H1 (cell line): ENCODE measurements at regions not wholly inside any gene's neighbourhood (a gene's known extent, or its start where the extent isn't known, plus 50 kb on each side); places are given as distances from the start of the nearest gene placed in this dataset.
"Not testable (repeated sequence)": the region's sequence is repeated elsewhere in the genome, so short reads cannot be mapped to it uniquely, and the experiment has no call there.

Experiments used
- CTCF ChIA-PET: fragments of 300-600 bp; sonication (Branson Sonifier 250); formaldehyde crosslinking; loops from one replicate; lab custom pipeline; 2021; ENCODE audit not compliant: partially characterized antibody; lab: Charles Lee
- POLR2A ChIA-PET: fragments of 300-600 bp; sonication (Branson Sonifier 250); formaldehyde crosslinking; loops from one replicate; lab custom pipeline; 2021; ENCODE audit warnings: inconsistent platforms; ENCODE audit not compliant: partially characterized antibody; lab: Charles Lee
- DNase-seq, 2 experiments: peaks; one replicate each; pipeline versions ENCODE4 v3.0.0 to v3.0.0-alpha.2; 2010 to 2022; ENCODE audit warnings: low spot score in 2 of 2, low read depth in 1 of 2, mixed read lengths in 1 of 2
- FAIRE-seq: peaks from 2 replicates; lab custom pipeline; 2011; peaks lifted over from hg19 to GRCh38; lab: Jason Lieb, UNC
- H2AFZ ChIP-seq: 2 replicates; pipeline ENCODE4 v1.8.1; 2012; ENCODE audit warnings: low read length, inconsistent platforms
- H2AK5ac ChIP-seq: 2 replicates; pipeline ENCODE4 v1.6.1; 2013; ENCODE audit warnings: low read depth, low read length
- H2BK120ac ChIP-seq: replicated peaks from 2 replicates; pipeline ENCODE3; 2013; ENCODE audit warnings: low read depth, low read length, inconsistent platforms
- H2BK12ac ChIP-seq: 2 replicates; pipeline ENCODE4 v1.6.1; 2013; ENCODE audit warnings: low read depth, low read length
- H2BK15ac ChIP-seq: 2 replicates; pipeline ENCODE4 v1.6.1; 2013; ENCODE audit warnings: low read length
- H2BK20ac ChIP-seq: 2 replicates; pipeline ENCODE4 v1.6.1; 2013; ENCODE audit warnings: low read length
- H2BK5ac ChIP-seq: 2 replicates; pipeline ENCODE4 v1.6.1; 2013; ENCODE audit warnings: low read depth, low read length
- H3K14ac ChIP-seq: 2 replicates; pipeline ENCODE4 v1.6.1; 2013; ENCODE audit warnings: inconsistent platforms; ENCODE audit not compliant: insufficient read length
- H3K18ac ChIP-seq: 2 replicates; pipeline ENCODE4 v1.6.1; 2013; ENCODE audit warnings: low read length; ENCODE audit errors: extremely low read depth
- H3K23ac ChIP-seq: 2 replicates; pipeline ENCODE4 v1.6.1; 2013; ENCODE audit warnings: inconsistent platforms; ENCODE audit not compliant: insufficient read length
- H3K23me2 ChIP-seq: 2 replicates; pipeline ENCODE4 v1.6.1; 2013; ENCODE audit warnings: low read depth, low read length
- H3K27ac ChIP-seq: 2 replicates; pipeline ENCODE4 v1.6.1; 2011; ENCODE audit warnings: low read depth, low read length, inconsistent platforms
- H3K27me3 ChIP-seq, 4 experiments: replicated peaks in 1 of 4; 1 replicate in 1 of 4; 2 replicates in 3 of 4; pipeline versions ENCODE4 v1.6.1 to v1.8.1; 2011 to 2013; ENCODE audit warnings: low read length in 3 of 4, mild to moderate bottlenecking in 3 of 4, inconsistent platforms in 2 of 4, mixed read lengths in 2 of 4, moderate library complexity in 1 of 4; ENCODE audit not compliant: control insufficient read depth in 3 of 4, insufficient read depth in 3 of 4; ENCODE audit errors: extremely low read depth in 1 of 4
- H3K36me3 ChIP-seq, 4 experiments: 2 replicates each; pipeline versions ENCODE4 v1.6.1 to v1.8.1; 2011 to 2013; ENCODE audit warnings: mild to moderate bottlenecking in 4 of 4, low read length in 3 of 4, moderate library complexity in 2 of 4, control low read depth in 1 of 4, inconsistent platforms in 1 of 4; ENCODE audit not compliant: insufficient read depth in 4 of 4, control insufficient read depth in 2 of 4
- H3K4ac ChIP-seq: replicated peaks from 2 replicates; pipeline ENCODE3; 2013; ENCODE audit warnings: low read length, low read depth, mixed read lengths, inconsistent platforms; ENCODE audit not compliant: insufficient read length
- H3K4me1 ChIP-seq, 4 experiments: replicated peaks in 1 of 4; 1 replicate in 1 of 4; 2 replicates in 3 of 4; pipeline versions ENCODE4 v1.6.1 to v1.8.1; 2011 to 2013; ENCODE audit warnings: low read length in 3 of 4, inconsistent platforms in 2 of 4, mixed read lengths in 1 of 4; ENCODE audit not compliant: insufficient read depth in 4 of 4, control insufficient read depth in 3 of 4
- H3K4me2 ChIP-seq, 2 experiments: 2 replicates each; pipeline versions ENCODE4 v1.6.1 to v1.8.1; 2011 to 2013; ENCODE audit warnings: low read depth in 2 of 2, low read length in 2 of 2, control low read depth in 1 of 2, inconsistent platforms in 1 of 2, mild to moderate bottlenecking in 1 of 2; ENCODE audit not compliant: insufficient read depth in 1 of 2
- H3K4me3 ChIP-seq, 4 experiments: fragments of 200-600, 300-600 bp in 1 of 4; sonication (generic), shearing (Covaris generic), sonication (Bioruptor Twin) in 1 of 4; 2 replicates each; pipeline versions ENCODE4 v1.5.1 to v1.8.1; 2011 to 2016; ENCODE audit warnings: low read length in 4 of 4, low read depth in 3 of 4, control low read depth in 2 of 4, inconsistent platforms in 2 of 4, mild to moderate bottlenecking in 2 of 4, mixed read lengths in 1 of 4, moderate library complexity in 1 of 4; ENCODE audit not compliant: insufficient read depth in 2 of 4; ENCODE audit errors: extremely low read depth in 1 of 4
- H3K56ac ChIP-seq: replicated peaks from 2 replicates; pipeline ENCODE3; 2013; ENCODE audit warnings: low read depth, mild to moderate bottlenecking, mixed read lengths, low read length, inconsistent platforms; ENCODE audit not compliant: insufficient read length
- H3K79me1 ChIP-seq: 2 replicates; pipeline ENCODE4 v1.6.1; 2013; ENCODE audit warnings: low read depth, low read length, control low read depth
- H3K79me2 ChIP-seq, 2 experiments: 2 replicates each; pipeline versions ENCODE4 v1.6.1 to v1.8.1; 2012 to 2013; ENCODE audit warnings: low read length in 2 of 2, mild to moderate bottlenecking in 2 of 2, inconsistent platforms in 1 of 2; ENCODE audit not compliant: insufficient read depth in 2 of 2, control insufficient read depth in 1 of 2
- H3K9ac ChIP-seq, 4 experiments: replicated peaks in 1 of 4; 1 replicate in 1 of 4; 2 replicates in 3 of 4; pipeline versions ENCODE4 v1.6.1 to v1.8.1; 2011 to 2013; ENCODE audit warnings: low read depth in 3 of 4, low read length in 3 of 4, control low read depth in 2 of 4, mild to moderate bottlenecking in 2 of 4, moderate library complexity in 2 of 4, inconsistent platforms in 1 of 4; ENCODE audit errors: extremely low read depth in 1 of 4
- H3K9me3 ChIP-seq, 2 experiments: 2 replicates each; pipeline versions ENCODE4 v1.6.1 to v1.8.1; 2012 to 2013; ENCODE audit warnings: mild to moderate bottlenecking in 2 of 2, moderate library complexity in 2 of 2, control low read depth in 1 of 2, inconsistent platforms in 1 of 2, low read depth in 1 of 2, low read length in 1 of 2, mixed read lengths in 1 of 2; ENCODE audit not compliant: insufficient read depth in 2 of 2
- H4K20me1 ChIP-seq, 2 experiments: replicated peaks in 1 of 2; 2 replicates each; pipeline versions ENCODE3 to v1.8.1; 2011 to 2013; ENCODE audit warnings: inconsistent platforms in 2 of 2, low read length in 2 of 2, mild to moderate bottlenecking in 1 of 2; ENCODE audit not compliant: insufficient read depth in 2 of 2, control insufficient read depth in 1 of 2
- H4K5ac ChIP-seq: 2 replicates; pipeline ENCODE4 v1.6.1; 2013; ENCODE audit warnings: low read length, low read depth, mixed read lengths, inconsistent platforms; ENCODE audit not compliant: insufficient read length
- H4K8ac ChIP-seq: 2 replicates; pipeline ENCODE4 v1.8.0; 2013; ENCODE audit warnings: mild to moderate bottlenecking, moderate library complexity, low read length, inconsistent platforms; ENCODE audit not compliant: insufficient read depth; ENCODE audit errors: extremely low read depth
- H4K91ac ChIP-seq: replicated peaks from 2 replicates; pipeline ENCODE3; 2013; ENCODE audit warnings: low read length, mixed read lengths, inconsistent platforms; ENCODE audit not compliant: insufficient read length
- WGBS, 2 experiments: shearing (Covaris generic) in 1 of 2; methylation state at CpG; one replicate each; pipeline versions ENCODE4 v1.1.6 to v1.1.7; 2013 to 2015; ENCODE audit warnings: low lambda C conversion rate in 2 of 2, mixed read lengths in 2 of 2, inconsistent platforms in 1 of 2, low coverage in 1 of 2, missing lambda C conversion rate in 1 of 2; ENCODE audit not compliant: insufficient replicate concordance in 2 of 2, insufficient coverage in 1 of 2, insufficient read length in 1 of 2; ENCODE audit errors: extremely low coverage in 1 of 2, missing lambda C conversion rate in 1 of 2; 5-methylcytosine and 5-hydroxymethylcytosine counted together

- WGBS, 2 experiments, result 86% methylated on average over 5 of the region's 8 CpGs; no CpG with 5 or more reads in 1 of the 2 experiments
Observed at GRCh38 chr2:87239558-87240215, 218.0 kb upstream of the PLGLB1 start.

More at GRCh38 chr2:87239558-87240215, 218.0 kb upstream of the PLGLB1 start:
- H2AFZ ChIP-seq, H4K8ac ChIP-seq, H3K4me2 ChIP-seq, H3K36me3 ChIP-seq, CTCF ChIA-PET, H3K9me3 ChIP-seq, H2BK120ac ChIP-seq, H3K18ac ChIP-seq, H3K4me1 ChIP-seq, H3K27me3 ChIP-seq, POLR2A ChIA-PET, H3K4ac ChIP-seq, H3K9ac ChIP-seq, DNase-seq, H3K79me2 ChIP-seq, H3K4me3 ChIP-seq, H2AK5ac ChIP-seq, H2BK15ac ChIP-seq, H4K5ac ChIP-seq, H4K91ac ChIP-seq, H3K14ac ChIP-seq, H3K79me1 ChIP-seq, H4K20me1 ChIP-seq, FAIRE-seq, H2BK12ac ChIP-seq, H3K23me2 ChIP-seq, H3K27ac ChIP-seq, H2BK5ac ChIP-seq, H3K56ac ChIP-seq, H3K23ac ChIP-seq, H2BK20ac ChIP-seq: not testable (repeated sequence)
